Chondrocyte (in vitro differentiated cells): ENCODE measurements at regions not wholly inside any gene's neighbourhood (a gene's known extent, or its start where the extent isn't known, plus 50 kb on each side); places are given as distances from the start of the nearest gene placed in this dataset.
"Not testable (repeated sequence)": the region's sequence is repeated elsewhere in the genome, so short reads cannot be mapped to it uniquely, and the experiment has no call there.

Experiments
- DNase-seq: peaks from one replicate; pipeline ENCODE4 v3.0.0; 2021; ENCODE audit warnings: mixed read lengths, low spot score
- H3K27ac Mint-ChIP-seq: one replicate; pipeline ENCODE4 v1.8.0; 2021; ENCODE audit warnings: mild to moderate bottlenecking, moderate library complexity, mixed read lengths; ENCODE audit not compliant: unreplicated experiment
- H3K27me3 Mint-ChIP-seq: 2 replicates; pipeline ENCODE4 v1.8.0; 2021; ENCODE audit warnings: low read depth, mixed read lengths
- H3K36me3 Mint-ChIP-seq: 2 replicates; pipeline ENCODE4 v1.8.0; 2021; ENCODE audit warnings: low read depth, mixed read lengths
- H3K4me1 Mint-ChIP-seq: 2 replicates; pipeline ENCODE4 v1.8.0; 2021; ENCODE audit warnings: low read depth, mild to moderate bottlenecking, mixed read lengths
- H3K4me3 Mint-ChIP-seq: one replicate; pipeline ENCODE4 v1.8.0; 2021; ENCODE audit warnings: mild to moderate bottlenecking, moderate library complexity, mixed read lengths; ENCODE audit not compliant: unreplicated experiment
- H3K9me3 Mint-ChIP-seq: 2 replicates; pipeline ENCODE4 v1.8.0; 2021; ENCODE audit warnings: low read depth, mixed read lengths
- CTCF ChIP-seq: fragments of 200-600 bp; sonication (generic); IDR thresholded peaks from 2 replicates; pipeline ENCODE4 v1.5.0; 2021; ENCODE audit warnings: antibody characterized with exemption, mild to moderate bottlenecking, moderate library complexity

- DNase-seq: no peak
- Mint-ChIP-seq H3K27ac (no peak overlapping the region), H3K27me3 (no peaks in the 10 kb centered on the region), H3K4me1 (no peaks in the 10 kb centered on the region), H3K9me3 (no peaks in the 10 kb centered on the region), H3K36me3 (no peaks in the 10 kb centered on the region), H3K4me3 (no peak overlapping the region)
- TF ChIP-seq CTCF: no peak
These were observed 409.1 kb upstream of the TENM3 start for GRCh38 chr4:181834071-181834470.

GRCh38 chr4:181835348-181835747 is 407.9 kb upstream of the TENM3 start:
- no peak for DNase-seq
- TF ChIP-seq CTCF: no peak
- Mint-ChIP-seq H3K27me3 (no peaks in the 10 kb centered on the region), H3K36me3 (peaks cover 2% of the 10 kb centered on the region), H3K27ac (no peak overlapping the region), H3K4me1 (no peaks in the 10 kb centered on the region), H3K4me3 (no peak overlapping the region), H3K9me3 (peaks cover 7% of the 10 kb centered on the region)

- H3K9me3 Mint-ChIP-seq: peaks cover 10% of the 10 kb centered on the region
- H3K27me3 Mint-ChIP-seq: no peaks in the 10 kb centered on the region
- no peaks in the 10 kb centered on the region for H3K4me1 Mint-ChIP-seq
- no peak for TF ChIP-seq CTCF
- H3K36me3 Mint-ChIP-seq: peaks cover 2% of the 10 kb centered on the region
- H3K4me3 Mint-ChIP-seq: no peak overlapping the region
- no peak overlapping the region for H3K27ac Mint-ChIP-seq
- no peak for DNase-seq
These were observed 404.9 kb upstream of the TENM3 start for GRCh38 chr4:181838253-181838652.

GRCh38 chr4:181843797-181844196 is 399.4 kb upstream of the TENM3 start:
- H3K36me3 Mint-ChIP-seq, H3K27ac Mint-ChIP-seq, H3K4me1 Mint-ChIP-seq, H3K4me3 Mint-ChIP-seq, H3K9me3 Mint-ChIP-seq, H3K27me3 Mint-ChIP-seq, DNase-seq: not testable (repeated sequence)

- no peak overlapping the region for H3K4me3 Mint-ChIP-seq
- no peak for TF ChIP-seq CTCF
- peaks cover under 1% of the 10 kb centered on the region for H3K9me3 Mint-ChIP-seq
- DNase-seq: no peak
- H3K4me1 Mint-ChIP-seq: no peaks in the 10 kb centered on the region
- no peaks in the 10 kb centered on the region for H3K36me3 Mint-ChIP-seq
- H3K27ac Mint-ChIP-seq: no peak overlapping the region
- H3K27me3 Mint-ChIP-seq: no peaks in the 10 kb centered on the region
These were observed 397.6 kb upstream of the TENM3 start for GRCh38 chr4:181845617-181846016.

- DNase-seq: no peak
- Mint-ChIP-seq H3K27ac (no peak overlapping the region), H3K4me3 (no peak overlapping the region), H3K27me3 (no peaks in the 10 kb centered on the region), H3K36me3 (no peaks in the 10 kb centered on the region), H3K4me1 (no peaks in the 10 kb centered on the region), H3K9me3 (no peaks in the 10 kb centered on the region)
- TF ChIP-seq CTCF: no peak
These were observed 396.3 kb upstream of the TENM3 start for GRCh38 chr4:181846934-181847333.
